HepG2 (cell line): ENCODE measurements at regions not wholly inside any gene's neighbourhood (a gene's known extent, or its start where the extent isn't known, plus 50 kb on each side); places are given as distances from the start of the nearest gene placed in this dataset.

ENCODE experiments used
- AGO1 ChIP-seq: fragments of 200-400 bp; formaldehyde crosslinking; IDR thresholded peaks from 2 replicates; pipeline ENCODE4 v1.6.1; 2017; ENCODE audit warnings: mild to moderate bottlenecking, low read depth, low read length, moderate library complexity; ENCODE audit not compliant: poor library complexity, severe bottlenecking
- FUBP1 ChIP-seq: sonication (generic); formaldehyde crosslinking; IDR thresholded peaks from 2 replicates; pipeline ENCODE4 v1.5.1; 2020; ENCODE audit warnings: missing genetic modification reagents, mild to moderate bottlenecking, borderline replicate concordance
- HMGA1 ChIP-seq: sonication (generic); formaldehyde crosslinking; conservative IDR thresholded peaks from 2 replicates; pipeline ENCODE4 v1.4.0; 2020; ENCODE audit warnings: missing genetic modification reagents
- HNRNPLL ChIP-seq: fragments of 200-400 bp; formaldehyde crosslinking; IDR thresholded peaks from 2 replicates; pipeline ENCODE4 v1.6.1; 2017; ENCODE audit warnings: mild to moderate bottlenecking, low read depth, low read length; ENCODE audit not compliant: poor library complexity, severe bottlenecking
- MTA3 ChIP-seq: sonication (generic); formaldehyde crosslinking; IDR thresholded peaks from 2 replicates; pipeline ENCODE4 v1.4.0; 2020; ENCODE audit warnings: missing genetic modification reagents
- NKX3-1 ChIP-seq: sonication (generic); formaldehyde crosslinking; IDR thresholded peaks from 2 replicates; pipeline ENCODE4 v1.5.0; 2020; ENCODE audit warnings: missing genetic modification reagents
- SNAPC4 ChIP-seq: sonication (generic); formaldehyde crosslinking; IDR thresholded peaks from 2 replicates; pipeline ENCODE4 v1.4.0; 2020; ENCODE audit warnings: mild to moderate bottlenecking, missing genetic modification reagents
- ZNF225 ChIP-seq: sonication (generic); formaldehyde crosslinking; IDR thresholded peaks from 2 replicates; pipeline ENCODE4 v1.4.0; 2020; ENCODE audit warnings: mild to moderate bottlenecking, missing genetic modification reagents

GRCh38 chr13:84686458-84686857, 804.2 kb upstream of the SLITRK1 start (continued):
- TF ChIP-seq FUBP1 (CRISPR knock-in tag) (no peak), ZNF225 (CRISPR knock-in tag) (no peak), HNRNPLL (no peak), MTA3 (CRISPR knock-in tag) (no peak), NKX3-1 (CRISPR knock-in tag) (no peak), HMGA1 (CRISPR knock-in tag) (no peak), SNAPC4 (CRISPR knock-in tag) (no peak), AGO1 (no peak)
- TF ChIP-seq, all 625 proteins: peak for 0
